ENCODE measurements at regions not wholly inside any gene's neighbourhood (a gene's known extent, or its start where the extent isn't known, plus 50 kb on each side); places are given as distances from the start of the nearest gene placed in this dataset.
A peak's percentile ranks its signal among the peaks of the same experiment; 100 is the strongest.

DNA sequence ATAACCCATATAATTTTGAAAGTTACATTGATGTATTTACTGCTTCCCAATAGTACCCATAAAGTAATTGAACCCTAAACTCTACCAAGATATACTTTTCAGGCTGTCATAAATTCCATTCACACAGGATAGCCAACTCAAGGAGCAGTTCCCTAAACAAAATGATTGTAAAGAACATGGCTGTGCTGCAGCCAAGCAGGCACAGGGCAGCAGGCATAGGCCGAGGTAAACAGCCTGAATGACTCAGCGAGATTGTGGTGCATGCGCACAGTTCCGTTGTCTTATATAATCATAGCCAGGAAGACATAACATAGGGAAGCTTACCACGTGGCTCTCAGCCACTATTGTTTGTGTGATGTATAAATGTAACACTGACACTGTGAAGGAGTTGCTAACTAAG, 344.9 kb downstream of the FSCB start:
- in situ Hi-C loops (cut with MboI; ENCODE audit: low sequenced_read_pairs, unreplicated experiment): no loop called here
- TF ChIP-seq, protein P1, sequence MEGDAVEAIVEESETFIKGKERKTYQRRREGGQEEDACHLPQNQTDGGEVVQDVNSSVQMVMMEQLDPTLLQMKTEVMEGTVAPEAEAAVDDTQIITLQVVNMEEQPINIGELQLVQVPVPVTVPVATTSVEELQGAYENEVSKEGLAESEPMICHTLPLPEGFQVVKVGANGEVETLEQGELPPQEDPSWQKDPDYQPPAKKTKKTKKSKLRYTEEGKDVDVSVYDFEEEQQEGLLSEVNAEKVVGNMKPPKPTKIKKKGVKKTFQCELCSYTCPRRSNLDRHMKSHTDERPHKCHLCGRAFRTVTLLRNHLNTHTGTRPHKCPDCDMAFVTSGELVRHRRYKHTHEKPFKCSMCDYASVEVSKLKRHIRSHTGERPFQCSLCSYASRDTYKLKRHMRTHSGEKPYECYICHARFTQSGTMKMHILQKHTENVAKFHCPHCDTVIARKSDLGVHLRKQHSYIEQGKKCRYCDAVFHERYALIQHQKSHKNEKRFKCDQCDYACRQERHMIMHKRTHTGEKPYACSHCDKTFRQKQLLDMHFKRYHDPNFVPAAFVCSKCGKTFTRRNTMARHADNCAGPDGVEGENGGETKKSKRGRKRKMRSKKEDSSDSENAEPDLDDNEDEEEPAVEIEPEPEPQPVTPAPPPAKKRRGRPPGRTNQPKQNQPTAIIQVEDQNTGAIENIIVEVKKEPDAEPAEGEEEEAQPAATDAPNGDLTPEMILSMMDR (IDR thresholded peaks at IDR 0.05; ENCODE audit: borderline replicate concordance, control extremely low read depth, extremely low read depth, insufficient read depth, missing control alignments): no peak
- DNase-seq (ENCODE audit: low spot score): no peak

DNA sequence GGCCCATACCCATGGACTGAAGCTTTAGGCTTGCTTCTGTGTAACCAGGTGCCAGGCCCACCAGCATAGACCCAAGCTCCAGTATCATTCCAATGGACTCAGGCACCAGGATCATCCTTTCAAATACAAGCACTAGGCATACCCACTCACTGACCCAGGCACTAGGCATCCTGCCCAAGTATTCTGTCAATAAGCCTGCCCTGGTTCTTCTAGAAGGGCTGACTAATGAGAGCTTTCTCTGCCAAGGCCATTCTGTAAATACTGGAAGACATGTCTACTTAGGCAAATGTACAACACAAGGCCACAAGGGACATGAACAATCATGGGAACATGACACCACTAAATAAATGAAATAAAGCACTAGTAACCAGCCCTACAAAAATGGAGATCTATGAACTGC, 352.2 kb downstream of the FSCB start:
- in situ Hi-C loops (cut with MboI; ENCODE audit: low sequenced_read_pairs, unreplicated experiment): no loop called here
- DNase-seq (ENCODE audit: low spot score): no peak
- TF ChIP-seq, protein P1 (IDR thresholded peaks at IDR 0.05; ENCODE audit: borderline replicate concordance, control extremely low read depth, extremely low read depth, insufficient read depth, missing control alignments): no peak

DNA sequence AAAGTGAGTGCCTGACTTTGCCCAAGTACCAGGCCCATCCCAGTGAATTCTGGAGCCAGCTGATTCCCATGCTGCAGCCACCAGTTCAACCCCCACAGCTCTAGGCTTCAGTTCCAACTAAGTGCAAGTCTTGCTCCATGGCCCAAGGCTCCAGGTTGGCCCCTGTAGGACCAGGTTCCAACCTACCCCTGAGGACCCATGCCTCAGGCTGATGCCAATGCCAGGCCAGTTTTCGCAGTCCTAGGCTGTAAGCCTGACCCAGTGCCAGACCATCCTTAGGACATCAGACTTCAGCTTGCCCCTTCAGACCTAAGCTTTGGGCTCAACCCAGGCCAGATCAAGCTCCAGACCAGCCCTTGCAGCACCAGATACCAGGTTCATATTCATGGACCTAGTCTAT, 352.6 kb downstream of the FSCB start:
- TF ChIP-seq, protein P1 (IDR thresholded peaks at IDR 0.05; ENCODE audit: borderline replicate concordance, control extremely low read depth, extremely low read depth, insufficient read depth, missing control alignments): no peak
- DNase-seq (ENCODE audit: low spot score): no peak
- in situ Hi-C loops (cut with MboI; ENCODE audit: low sequenced_read_pairs, unreplicated experiment): no loop called here

DNA sequence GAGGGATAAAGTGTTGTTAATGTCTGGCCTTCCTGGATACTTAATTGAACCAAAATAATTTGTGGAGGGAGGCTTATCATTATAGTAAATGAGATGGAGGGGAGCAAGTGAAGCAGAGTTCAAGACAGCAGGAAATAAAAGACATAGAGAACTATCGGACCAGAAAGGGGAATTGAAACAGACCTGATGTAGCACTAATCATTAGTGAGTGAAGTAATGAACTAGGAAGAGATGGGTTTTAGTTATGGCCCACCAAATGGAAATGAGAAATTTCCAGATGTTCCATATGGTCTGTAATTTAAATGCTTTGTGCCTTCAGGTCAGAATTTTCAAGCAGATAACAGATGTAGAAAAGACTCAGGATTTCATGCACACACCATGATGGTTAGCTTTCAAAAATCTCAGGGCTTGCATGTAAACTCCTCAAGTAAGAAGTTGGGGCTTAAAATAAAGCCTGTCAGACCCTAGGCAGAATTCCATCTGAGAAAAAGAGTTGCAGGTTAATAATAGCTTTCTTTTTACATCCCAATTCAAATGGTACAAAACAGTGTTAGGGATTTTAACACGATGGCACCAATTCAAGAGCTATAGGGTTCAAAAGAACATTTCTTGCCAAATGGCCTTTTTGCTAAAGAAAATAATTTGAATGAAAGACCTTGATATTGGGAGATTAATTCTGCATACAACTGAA, 355.8 kb downstream of the FSCB start:
- no peak for DNase-seq (ENCODE audit: low spot score)
- TF ChIP-seq, protein P1 (IDR thresholded peaks at IDR 0.05; ENCODE audit: borderline replicate concordance, control extremely low read depth, extremely low read depth, insufficient read depth, missing control alignments): no peak
- in situ Hi-C loops (cut with MboI; ENCODE audit: low sequenced_read_pairs, unreplicated experiment): no loop called here

DNA sequence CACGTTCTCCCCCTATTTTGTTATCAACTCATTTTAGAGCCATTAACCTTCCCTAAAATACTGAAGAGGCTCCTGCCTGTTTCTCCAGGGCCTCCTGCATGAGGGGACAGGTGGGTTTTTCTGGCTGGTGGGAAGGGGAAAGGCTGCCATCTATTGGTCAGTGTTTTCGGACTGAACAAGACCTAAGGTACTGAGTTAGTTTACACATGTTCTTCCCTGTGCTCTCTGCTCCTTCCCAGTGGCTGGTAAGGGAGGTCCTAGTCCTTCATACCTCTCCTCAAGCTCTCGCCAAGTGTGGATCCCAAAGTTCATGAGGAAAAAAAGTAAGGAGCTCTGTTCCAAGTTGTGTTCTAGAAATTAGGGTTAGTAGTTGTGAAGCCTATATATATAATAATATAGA, 357.5 kb downstream of the FSCB start:
- in situ Hi-C loops (cut with MboI; ENCODE audit: low sequenced_read_pairs, unreplicated experiment): no loop called here
- DNase-seq (ENCODE audit: low spot score): no peak
- TF ChIP-seq, protein P1 (IDR thresholded peaks at IDR 0.05; ENCODE audit: borderline replicate concordance, control extremely low read depth, extremely low read depth, insufficient read depth, missing control alignments): peak; percentile 33

DNA sequence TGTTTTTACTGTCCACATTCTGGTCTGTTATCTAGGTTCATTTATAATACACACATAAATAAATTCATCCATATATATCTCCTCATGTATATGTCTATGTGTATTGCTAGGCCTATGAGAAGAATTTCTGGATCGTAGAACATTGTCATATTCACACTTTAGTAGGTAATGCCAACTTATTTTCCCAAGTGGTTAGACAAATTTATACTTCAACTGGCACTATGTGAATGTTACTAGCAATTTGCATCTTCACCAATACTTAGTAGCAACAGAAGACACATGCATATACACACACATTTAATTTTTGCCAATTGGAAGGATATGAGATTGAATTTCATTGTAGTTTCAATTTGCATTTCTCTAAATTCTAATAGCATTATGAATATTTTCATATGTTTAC, 365.1 kb downstream of the FSCB start:
- in situ Hi-C loops (cut with MboI; ENCODE audit: low sequenced_read_pairs, unreplicated experiment): no loop called here
- TF ChIP-seq, protein P1 (IDR thresholded peaks at IDR 0.05; ENCODE audit: borderline replicate concordance, control extremely low read depth, extremely low read depth, insufficient read depth, missing control alignments): no peak
- DNase-seq (ENCODE audit: low spot score): no peak

All from GM13976 (cell line).